HEK293 (cell line): ENCODE measurements at regions not wholly inside any gene's neighbourhood (a gene's known extent, or its start where the extent isn't known, plus 50 kb on each side); places are given as distances from the start of the nearest gene placed in this dataset.

Source experiments
- CTCF ChIA-PET: fragments of 350-600 bp; formaldehyde crosslinking; extraction: SDS; loops from one replicate; lab custom pipeline; 2021; ENCODE audit warnings: antibody characterized with exemption; lab: Yijun Ruan, JAX
- POLR2A ChIA-PET: fragments of 300-600 bp; formaldehyde crosslinking; extraction: SDS; loops from one replicate; lab custom pipeline; 2020; ENCODE audit warnings: antibody characterized with exemption, inconsistent platforms; lab: Yijun Ruan, JAX
- H3K27ac ChIP-seq: fragments of 200-500 bp; sonication (Bioruptor generic); 2 replicates; pipeline ENCODE4 v1.5.1; 2014; ENCODE audit warnings: low read depth, low read length, control low read depth, inconsistent platforms; ENCODE audit errors: extremely low read depth
- H3K36me3 ChIP-seq, 2 experiments: fragments of 200-500 bp in 1 of 2; sonication (Bioruptor generic) in 1 of 2; 1 replicate in 1 of 2; 2 replicates in 1 of 2; pipeline ENCODE4 v1.5.1; 2014 to 2017; ENCODE audit warnings: inconsistent platforms in 2 of 2, low read length in 2 of 2; ENCODE audit not compliant: control insufficient read depth in 2 of 2, insufficient read depth in 1 of 2
- H3K4me1 ChIP-seq: fragments of 200-500 bp; sonication (Bioruptor generic); 2 replicates; pipeline ENCODE4 v1.5.1; 2014; ENCODE audit warnings: mild to moderate bottlenecking, low read length, inconsistent platforms; ENCODE audit not compliant: control insufficient read depth, insufficient read depth
- H3K4me3 ChIP-seq: 2 replicates; pipeline ENCODE4 v1.5.1; 2011; ENCODE audit warnings: low read depth, mild to moderate bottlenecking, control low read depth, low read length, moderate library complexity
- H3K9me3 ChIP-seq: fragments of 200-500 bp; sonication (Bioruptor generic); 2 replicates; pipeline ENCODE4 v1.5.1; 2014; ENCODE audit warnings: low read depth, low read length, inconsistent platforms; ENCODE audit not compliant: control insufficient read depth, insufficient read depth
- GLIS1 ChIP-seq: fragments of 450-650 bp; formaldehyde crosslinking; IDR thresholded peaks from 2 replicates; pipeline ENCODE4 v1.5.1; 2016; ENCODE audit warnings: missing biosample characterization, missing genetic modification characterization
- GLIS2 ChIP-seq: fragments of 450-650 bp; formaldehyde crosslinking; IDR thresholded peaks from 2 replicates; pipeline ENCODE4 v1.5.1; 2016; ENCODE audit warnings: missing biosample characterization, missing genetic modification characterization
- KLF9 ChIP-seq: fragments of 450-650 bp; formaldehyde crosslinking; IDR thresholded peaks from 2 replicates; pipeline ENCODE4 v1.5.1; 2016; ENCODE audit warnings: missing biosample characterization, missing genetic modification characterization, low read depth
- MZF1 ChIP-seq: fragments of 450-650 bp; formaldehyde crosslinking; IDR thresholded peaks from 2 replicates; pipeline ENCODE4 v1.5.1; 2017; ENCODE audit warnings: missing biosample characterization, missing genetic modification characterization, borderline replicate concordance
- OSR2 ChIP-seq: fragments of 450-650 bp; formaldehyde crosslinking; IDR thresholded peaks from 2 replicates; pipeline ENCODE4 v1.5.1; 2016; ENCODE audit warnings: missing biosample characterization, missing genetic modification characterization
- SP2 ChIP-seq: fragments of 450-650 bp; formaldehyde crosslinking; IDR thresholded peaks from 2 replicates; pipeline ENCODE4 v1.5.1; 2016; ENCODE audit warnings: missing biosample characterization, missing genetic modification characterization
- SP3 ChIP-seq: fragments of 450-650 bp; formaldehyde crosslinking; IDR thresholded peaks from 2 replicates; pipeline ENCODE4 v1.5.1; 2016; ENCODE audit warnings: missing biosample characterization, missing genetic modification characterization
- SP7 ChIP-seq: fragments of 450-650 bp; formaldehyde crosslinking; IDR thresholded peaks from 2 replicates; pipeline ENCODE4 v1.5.1; 2016; ENCODE audit warnings: missing biosample characterization, missing genetic modification characterization
- ZNF112 ChIP-seq: fragments of 450-650 bp; formaldehyde crosslinking; IDR thresholded peaks from 2 replicates; pipeline ENCODE4 v1.5.0; 2017; ENCODE audit warnings: missing biosample characterization, missing genetic modification characterization
- ZNF19 ChIP-seq: fragments of 450-650 bp; formaldehyde crosslinking; IDR thresholded peaks from 2 replicates; pipeline ENCODE4; 2016; ENCODE audit warnings: missing biosample characterization, missing genetic modification characterization, low read depth
- ZNF248 ChIP-seq: fragments of 450-650 bp; formaldehyde crosslinking; IDR thresholded peaks from 2 replicates; pipeline ENCODE4 v1.5.1; 2017; ENCODE audit warnings: missing biosample characterization, missing genetic modification characterization
- ZNF426 ChIP-seq: fragments of 450-650 bp; formaldehyde crosslinking; IDR thresholded peaks from 2 replicates; pipeline ENCODE4 v1.5.1; 2017; ENCODE audit warnings: missing biosample characterization, missing genetic modification characterization, mild to moderate bottlenecking, inconsistent platforms, moderate library complexity
- ZNF433 ChIP-seq: fragments of 450-650 bp; formaldehyde crosslinking; IDR thresholded peaks from 2 replicates; pipeline ENCODE4 v1.5.1; 2016; ENCODE audit warnings: missing biosample characterization, missing genetic modification characterization, low read depth
- ZNF529 ChIP-seq: fragments of 450-650 bp; formaldehyde crosslinking; IDR thresholded peaks from 2 replicates; pipeline ENCODE4 v1.5.1; 2017; ENCODE audit warnings: missing genetic modification characterization, missing biosample characterization; ENCODE audit not compliant: insufficient replicate concordance
- ZNF600 ChIP-seq: fragments of 450-650 bp; formaldehyde crosslinking; IDR thresholded peaks from 2 replicates; pipeline ENCODE4 v1.5.1; 2016; ENCODE audit warnings: missing biosample characterization, missing genetic modification characterization
- ZNF76 ChIP-seq: fragments of 450-650 bp; formaldehyde crosslinking; IDR thresholded peaks from 2 replicates; pipeline ENCODE4; 2016; ENCODE audit warnings: low read depth, missing biosample characterization, missing genetic modification characterization, borderline replicate concordance
- ZNF768 ChIP-seq: fragments of 450-650 bp; formaldehyde crosslinking; IDR thresholded peaks from 2 replicates; pipeline ENCODE4 v1.5.1; 2018; ENCODE audit warnings: missing biosample characterization, mild to moderate bottlenecking, missing genetic modification characterization
- ZXDB ChIP-seq: fragments of 450-650 bp; formaldehyde crosslinking; IDR thresholded peaks from 2 replicates; pipeline ENCODE4 v1.5.1; 2016; ENCODE audit warnings: missing biosample characterization, missing genetic modification characterization
- TF ChIP-seq, protein P1 (sequence below): fragments of 450-650 bp; formaldehyde crosslinking; IDR thresholded peaks from 2 replicates; pipeline ENCODE4 v1.5.1; 2017; ENCODE audit warnings: missing biosample characterization, missing genetic modification characterization
- TF ChIP-seq, protein P2 (sequence below): sonication (generic); formaldehyde crosslinking; IDR thresholded peaks from 2 replicates; pipeline ENCODE4 v1.8.1; 2022; ENCODE audit warnings: mild to moderate bottlenecking, moderate library complexity, missing genetic modification reagents
- TF ChIP-seq, protein P3 (sequence below): fragments of 450-650 bp; formaldehyde crosslinking; optimal IDR thresholded peaks from 2 replicates; pipeline ENCODE3; 2016; ENCODE audit warnings: missing biosample characterization, mild to moderate bottlenecking, missing genetic modification characterization
- TF ChIP-seq, protein P4 (sequence below): fragments of 450-650 bp; formaldehyde crosslinking; IDR thresholded peaks from 2 replicates; pipeline ENCODE4 v1.5.1; 2016; ENCODE audit warnings: missing biosample characterization, missing genetic modification characterization

DNA sequence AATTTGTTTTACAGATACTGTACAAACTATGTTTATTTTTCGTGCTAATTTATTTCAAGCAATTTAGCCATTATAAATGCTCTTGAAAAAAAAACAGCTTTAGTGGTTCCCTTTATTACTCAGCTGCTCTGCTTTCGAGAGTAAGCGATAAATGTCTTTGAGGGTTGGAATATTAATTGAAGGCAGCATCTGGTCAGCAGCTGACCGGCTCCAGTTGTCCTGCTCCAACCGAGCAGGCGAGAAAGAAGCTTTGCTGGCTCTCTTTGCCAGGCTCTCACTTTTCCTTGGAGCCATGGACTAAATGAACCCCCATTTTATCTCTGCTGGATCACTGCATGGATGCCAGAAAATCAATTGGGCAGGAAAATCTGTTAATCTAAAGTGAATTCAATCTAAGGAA lies 147.4 kb downstream of the LNPK start:
- Histone ChIP-seq H3K36me3 (no peaks in the 10 kb centered on the region), H3K4me1 (peaks cover 6% of the 10 kb centered on the region; the same call in 1 of the 2 replicates), H3K4me3 (no peak overlapping the region), H3K27ac (no peak overlapping the region), H3K9me3 (no peaks in the 10 kb centered on the region)
- TF ChIP-seq ZNF600 (no peak), ZNF433 (no peak), ZNF76 (tag by site-specific recombination) (no peak), ZNF768 (tag by site-specific recombination) (no peak), ZNF426 (tag by site-specific recombination) (no peak), SP3 (no peak), SP2 (tag by site-specific recombination) (no peak), GLIS2 (tag by site-specific recombination) (no peak), ZNF112 (tag by site-specific recombination) (no peak), ZXDB (tag by site-specific recombination) (no peak), MZF1 (tag by site-specific recombination) (no peak), GLIS1 (tag by site-specific recombination) (no peak), ZNF248 (tag by site-specific recombination) (no peak), ZNF19 (tag by site-specific recombination) (no peak), OSR2 (tag by site-specific recombination) (no peak), ZNF529 (no peak), KLF9 (tag by site-specific recombination) (no peak)
- TF ChIP-seq, protein P1, sequence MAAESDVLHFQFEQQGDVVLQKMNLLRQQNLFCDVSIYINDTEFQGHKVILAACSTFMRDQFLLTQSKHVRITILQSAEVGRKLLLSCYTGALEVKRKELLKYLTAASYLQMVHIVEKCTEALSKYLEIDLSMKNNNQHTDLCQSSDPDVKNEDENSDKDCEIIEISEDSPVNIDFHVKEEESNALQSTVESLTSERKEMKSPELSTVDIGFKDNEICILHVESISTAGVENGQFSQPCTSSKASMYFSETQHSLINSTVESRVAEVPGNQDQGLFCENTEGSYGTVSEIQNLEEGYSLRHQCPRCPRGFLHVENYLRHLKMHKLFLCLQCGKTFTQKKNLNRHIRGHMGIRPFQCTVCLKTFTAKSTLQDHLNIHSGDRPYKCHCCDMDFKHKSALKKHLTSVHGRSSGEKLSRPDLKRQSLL = no peak
- TF ChIP-seq, protein P2, sequence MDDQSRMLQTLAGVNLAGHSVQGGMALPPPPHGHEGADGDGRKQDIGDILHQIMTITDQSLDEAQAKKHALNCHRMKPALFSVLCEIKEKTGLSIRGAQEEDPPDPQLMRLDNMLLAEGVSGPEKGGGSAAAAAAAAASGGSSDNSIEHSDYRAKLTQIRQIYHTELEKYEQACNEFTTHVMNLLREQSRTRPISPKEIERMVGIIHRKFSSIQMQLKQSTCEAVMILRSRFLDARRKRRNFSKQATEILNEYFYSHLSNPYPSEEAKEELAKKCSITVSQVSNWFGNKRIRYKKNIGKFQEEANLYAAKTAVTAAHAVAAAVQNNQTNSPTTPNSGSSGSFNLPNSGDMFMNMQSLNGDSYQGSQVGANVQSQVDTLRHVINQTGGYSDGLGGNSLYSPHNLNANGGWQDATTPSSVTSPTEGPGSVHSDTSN (CRISPR knock-in tag) = no peak
- TF ChIP-seq, protein P3, sequence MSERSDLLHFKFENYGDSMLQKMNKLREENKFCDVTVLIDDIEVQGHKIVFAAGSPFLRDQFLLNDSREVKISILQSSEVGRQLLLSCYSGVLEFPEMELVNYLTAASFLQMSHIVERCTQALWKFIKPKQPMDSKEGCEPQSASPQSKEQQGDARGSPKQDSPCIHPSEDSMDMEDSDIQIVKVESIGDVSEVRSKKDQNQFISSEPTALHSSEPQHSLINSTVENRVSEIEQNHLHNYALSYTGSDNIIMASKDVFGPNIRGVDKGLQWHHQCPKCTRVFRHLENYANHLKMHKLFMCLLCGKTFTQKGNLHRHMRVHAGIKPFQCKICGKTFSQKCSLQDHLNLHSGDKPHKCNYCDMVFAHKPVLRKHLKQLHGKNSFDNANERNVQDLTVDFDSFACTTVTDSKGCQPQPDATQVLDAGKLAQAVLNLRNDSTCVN = no peak
- POLR2A ChIA-PET = no interaction called here
- CTCF ChIA-PET = interaction anchor here (0.9 to 1.0 kb wide), 2 partner anchors 165 to 243 kb away, joined by 3 read pairs; no protein-coding TSS in a partner anchor

DNA sequence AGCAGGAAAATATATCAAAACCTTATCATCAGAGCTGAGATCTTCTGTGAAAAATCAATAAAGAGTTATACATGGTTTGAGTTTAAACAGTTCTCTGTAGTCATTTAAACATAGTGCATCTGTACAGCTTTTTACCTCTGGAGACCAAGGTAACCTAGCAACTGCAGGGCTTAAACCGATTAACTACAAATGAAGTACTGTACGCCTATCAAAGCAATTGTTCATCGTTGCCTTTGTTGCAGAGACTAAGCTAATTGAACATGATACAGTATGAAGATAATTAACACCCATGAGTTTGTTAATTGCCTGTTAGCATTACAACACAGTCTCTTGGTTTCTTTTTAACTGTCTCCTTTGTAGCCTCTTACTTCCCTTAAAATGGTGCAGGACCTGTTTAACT lies 147.9 kb downstream of the LNPK start:
- no peak overlapping the region for H3K4me3 ChIP-seq
- TF ChIP-seq SP7 (tag by site-specific recombination) = 0 out of 2 replicates have a peak, but pooled peaks have one; percentile 23
- TF ChIP-seq, protein P4, sequence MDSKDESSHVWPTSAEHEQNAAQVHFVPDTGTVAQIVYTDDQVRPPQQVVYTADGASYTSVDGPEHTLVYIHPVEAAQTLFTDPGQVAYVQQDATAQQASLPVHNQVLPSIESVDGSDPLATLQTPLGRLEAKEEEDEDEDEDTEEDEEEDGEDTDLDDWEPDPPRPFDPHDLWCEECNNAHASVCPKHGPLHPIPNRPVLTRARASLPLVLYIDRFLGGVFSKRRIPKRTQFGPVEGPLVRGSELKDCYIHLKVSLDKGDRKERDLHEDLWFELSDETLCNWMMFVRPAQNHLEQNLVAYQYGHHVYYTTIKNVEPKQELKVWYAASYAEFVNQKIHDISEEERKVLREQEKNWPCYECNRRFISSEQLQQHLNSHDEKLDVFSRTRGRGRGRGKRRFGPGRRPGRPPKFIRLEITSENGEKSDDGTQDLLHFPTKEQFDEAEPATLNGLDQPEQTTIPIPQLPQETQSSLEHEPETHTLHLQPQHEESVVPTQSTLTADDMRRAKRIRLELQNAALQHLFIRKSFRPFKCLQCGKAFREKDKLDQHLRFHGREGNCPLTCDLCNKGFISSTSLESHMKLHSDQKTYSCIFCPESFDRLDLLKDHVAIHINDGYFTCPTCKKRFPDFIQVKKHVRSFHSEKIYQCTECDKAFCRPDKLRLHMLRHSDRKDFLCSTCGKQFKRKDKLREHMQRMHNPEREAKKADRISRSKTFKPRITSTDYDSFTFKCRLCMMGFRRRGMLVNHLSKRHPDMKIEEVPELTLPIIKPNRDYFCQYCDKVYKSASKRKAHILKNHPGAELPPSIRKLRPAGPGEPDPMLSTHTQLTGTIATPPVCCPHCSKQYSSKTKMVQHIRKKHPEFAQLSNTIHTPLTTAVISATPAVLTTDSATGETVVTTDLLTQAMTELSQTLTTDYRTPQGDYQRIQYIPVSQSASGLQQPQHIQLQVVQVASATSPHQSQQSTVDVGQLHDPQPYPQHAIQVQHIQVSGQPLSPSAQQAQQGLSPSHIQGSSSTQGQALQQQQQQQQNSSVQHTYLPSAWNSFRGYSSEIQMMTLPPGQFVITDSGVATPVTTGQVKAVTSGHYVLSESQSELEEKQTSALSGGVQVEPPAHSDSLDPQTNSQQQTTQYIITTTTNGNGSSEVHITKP (tag by site-specific recombination) = no peak
- POLR2A ChIA-PET = no interaction called here
- CTCF ChIA-PET = interaction anchor here (0.9 to 1.0 kb wide), 2 partner anchors 164 to 243 kb away, joined by 3 read pairs; no protein-coding TSS in a partner anchor
- no peak overlapping the region for H3K27ac ChIP-seq
- H3K4me1 ChIP-seq = peaks cover 6% of the 10 kb centered on the region; the same call in 1 of the 2 replicates
- H3K9me3 ChIP-seq = no peaks in the 10 kb centered on the region
- no peaks in the 10 kb centered on the region for H3K36me3 ChIP-seq
